Spleen (tissue), 11 donors: ENCODE measurements at regions not wholly inside any gene's neighbourhood (a gene's known extent, or its start where the extent isn't known, plus 50 kb on each side); places are given as distances from the start of the nearest gene placed in this dataset.

Experiments
- DNase-seq: peaks from one replicate; pipeline ENCODE4 v3.0.0-alpha.2; 2020
- H3K27ac ChIP-seq, 8 donors: fragments of 200-600 bp; sonication (generic) in 7 of 8; 1 replicate in 4 of 8; 2 replicates in 4 of 8; pipeline versions ENCODE4 v1.5.0 to v1.8.0; 2016 to 2021; ENCODE audit warnings: inconsistent platforms in 4 of 8, mild to moderate bottlenecking in 4 of 8, moderate library complexity in 1 of 8
- H3K27me3 ChIP-seq, 7 donors: fragments of 200-600 bp; sonication (generic) in 6 of 7; replicated peaks in 1 of 7; 1 replicate in 4 of 7; 2 replicates in 3 of 7; pipeline versions ENCODE4 v1.5.0 to v1.8.0; 2016 to 2021; ENCODE audit warnings: inconsistent platforms in 3 of 7, mild to moderate bottlenecking in 1 of 7
- H3K36me3 ChIP-seq, 6 donors: fragments of 200-600 bp; sonication (generic) in 5 of 6; 1 replicate in 4 of 6; 2 replicates in 2 of 6; pipeline versions ENCODE4 v1.5.0 to v1.8.0; 2016 to 2021; ENCODE audit warnings: inconsistent platforms in 2 of 6
- H3K4me1 ChIP-seq, 6 donors: fragments of 200-600 bp; sonication (generic) in 5 of 6; 1 replicate in 3 of 6; 2 replicates in 3 of 6; pipeline versions ENCODE4 v1.5.0 to v1.8.0; 2016 to 2021; ENCODE audit warnings: inconsistent platforms in 3 of 6
- H3K4me3 ChIP-seq, 8 donors: fragments of 200-600 bp; sonication (generic) in 7 of 8; 1 replicate in 4 of 8; 2 replicates in 4 of 8; pipeline versions ENCODE4 v1.5.0 to v1.8.0; 2016 to 2021; ENCODE audit warnings: inconsistent platforms in 4 of 8, mild to moderate bottlenecking in 4 of 8, moderate library complexity in 2 of 8
- H3K9me3 ChIP-seq, 8 donors: fragments of 200-600 bp; sonication (generic) in 7 of 8; 1 replicate in 4 of 8; 2 replicates in 4 of 8; pipeline versions ENCODE4 v1.5.0 to v1.8.0; 2016 to 2021; ENCODE audit warnings: inconsistent platforms in 4 of 8
- POLR2A ChIP-seq, 3 donors: fragments of 450-650 bp; IDR thresholded peaks; one replicate each; pipeline ENCODE4 v1.5.1; 2017; ENCODE audit warnings: antibody characterized with exemption in 3 of 3, mild to moderate bottlenecking in 1 of 3
- POLR2AphosphoS5 ChIP-seq, 3 donors: sonication (generic); formaldehyde crosslinking; IDR thresholded peaks; one replicate each; pipeline ENCODE4 v1.5.1; 2017; ENCODE audit warnings: antibody characterized with exemption in 3 of 3
- WGBS, 5 donors: extraction: QIAGEN DNeasy Blood & Tissue Kit in 3 of 5; methylation state at CpG; one replicate each; pipeline versions ENCODE4 v1.1.5 to v1.1.7; 2013 to 2018; 5-methylcytosine and 5-hydroxymethylcytosine counted together
- intact Hi-C: fragments of 100-400 bp; cut with DNase I; formaldehyde crosslinking; loops from one replicate; pipeline ENCODE4 v1.15.0; 2023; ENCODE audit warnings: low total_unique reads
- TF ChIP-seq, protein P1 (sequence below), 11 experiments: fragments of 200-600 bp in 7 of 11; fragments of 450-650 bp in 4 of 11; sonication (generic) in 4 of 11; IDR thresholded peaks in 8 of 11; conservative IDR thresholded peaks in 3 of 11; 1 replicate in 7 of 11; 2 replicates in 4 of 11; pipeline versions ENCODE4 v1.4.0 to v1.8.0; 2016 to 2021; ENCODE audit warnings: antibody characterized with exemption in 11 of 11, inconsistent platforms in 4 of 11, mild to moderate bottlenecking in 1 of 11
- donor health status: healthy with polysubstance abuse.
- donor health status: DM: no; HTN: no; CAD: no; lungs with moderate emphysema.
- donor health status: DM: no; HTN: no; CAD: no.
- donor health status: Bipolar disorder and iron deficiency.
- donor health status: healthy.
- donor health status: DM: no; HTN: no; CAD: no.
- donor health status: DM: yes; HTN: yes; CAD: no.

DNA sequence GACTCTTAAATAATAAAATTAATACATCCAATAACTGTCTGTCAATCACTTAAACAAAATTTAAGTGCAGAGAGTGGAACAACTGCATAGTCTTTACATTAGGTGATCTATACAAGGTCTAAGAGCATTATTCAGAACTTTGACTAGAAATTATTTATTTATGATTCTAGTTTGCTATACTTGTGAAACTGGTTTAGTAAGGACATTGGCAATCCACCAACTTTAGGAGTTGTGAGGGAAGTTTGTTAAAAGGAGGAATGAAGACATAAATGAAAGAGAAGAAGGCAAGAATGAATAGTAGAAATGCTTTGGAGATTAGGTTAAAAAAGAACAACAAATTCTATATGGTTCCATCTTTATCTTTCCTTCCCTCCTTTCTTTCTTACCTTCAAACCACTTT is 217.5 kb downstream of the GPD2 start:
- Histone ChIP-seq H3K4me1 (no peaks in the 10 kb centered on the region), H3K9me3 (no peaks in the 10 kb centered on the region), H3K27me3 (no peaks in the 10 kb centered on the region), H3K4me3 (no peak overlapping the region), H3K36me3 (no peaks in the 10 kb centered on the region), H3K27ac (no peak overlapping the region)
- TF ChIP-seq POLR2AphosphoS5 (IDR thresholded peaks at IDR 0.05) (no peak), POLR2A (IDR thresholded peaks at IDR 0.05) (no peak)
- TF ChIP-seq, protein P1, sequence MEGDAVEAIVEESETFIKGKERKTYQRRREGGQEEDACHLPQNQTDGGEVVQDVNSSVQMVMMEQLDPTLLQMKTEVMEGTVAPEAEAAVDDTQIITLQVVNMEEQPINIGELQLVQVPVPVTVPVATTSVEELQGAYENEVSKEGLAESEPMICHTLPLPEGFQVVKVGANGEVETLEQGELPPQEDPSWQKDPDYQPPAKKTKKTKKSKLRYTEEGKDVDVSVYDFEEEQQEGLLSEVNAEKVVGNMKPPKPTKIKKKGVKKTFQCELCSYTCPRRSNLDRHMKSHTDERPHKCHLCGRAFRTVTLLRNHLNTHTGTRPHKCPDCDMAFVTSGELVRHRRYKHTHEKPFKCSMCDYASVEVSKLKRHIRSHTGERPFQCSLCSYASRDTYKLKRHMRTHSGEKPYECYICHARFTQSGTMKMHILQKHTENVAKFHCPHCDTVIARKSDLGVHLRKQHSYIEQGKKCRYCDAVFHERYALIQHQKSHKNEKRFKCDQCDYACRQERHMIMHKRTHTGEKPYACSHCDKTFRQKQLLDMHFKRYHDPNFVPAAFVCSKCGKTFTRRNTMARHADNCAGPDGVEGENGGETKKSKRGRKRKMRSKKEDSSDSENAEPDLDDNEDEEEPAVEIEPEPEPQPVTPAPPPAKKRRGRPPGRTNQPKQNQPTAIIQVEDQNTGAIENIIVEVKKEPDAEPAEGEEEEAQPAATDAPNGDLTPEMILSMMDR (IDR thresholded peaks at IDR 0.05 in 8 of 11, conservative IDR thresholded peaks at IDR 0.05 in 3 of 11), result no peak
- intact Hi-C loops, result no loop called here
- no peak for DNase-seq

DNA sequence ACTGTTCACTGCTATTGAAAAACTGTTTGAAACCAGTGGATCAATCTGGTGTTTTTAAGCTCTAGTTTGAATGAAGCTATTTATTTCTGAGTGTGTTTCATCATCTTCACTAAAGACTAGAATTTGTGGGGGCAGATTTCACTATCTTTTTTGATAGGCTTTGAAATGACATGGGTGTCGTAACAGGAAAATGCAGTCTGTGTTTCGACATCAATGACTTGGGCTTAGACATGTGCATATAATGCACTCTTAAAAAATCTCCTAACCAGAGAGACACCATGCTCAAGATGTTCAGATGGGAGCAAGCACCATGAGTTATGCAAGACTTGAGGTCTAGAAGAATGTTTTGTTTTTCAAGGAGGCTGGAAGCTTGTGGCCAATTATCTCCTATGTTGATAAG is 221.6 kb downstream of the GPD2 start:
- Histone ChIP-seq H3K4me3 (no peak overlapping the region), H3K4me1 (no peaks in the 10 kb centered on the region), H3K27ac (no peak overlapping the region), H3K36me3 (no peaks in the 10 kb centered on the region), H3K27me3 (no peaks in the 10 kb centered on the region), H3K9me3 (no peaks in the 10 kb centered on the region)
- 47 to 84% (median 58%) methylated on average over 2 of the region's 2 CpGs for WGBS, 5 donors
- TF ChIP-seq POLR2A (IDR thresholded peaks at IDR 0.05) (no peak), POLR2AphosphoS5 (IDR thresholded peaks at IDR 0.05) (no peak)
- TF ChIP-seq, protein P1 (IDR thresholded peaks at IDR 0.05 in 8 of 11, conservative IDR thresholded peaks at IDR 0.05 in 3 of 11), result no peak
- intact Hi-C loops, result no loop called here
- no peak for DNase-seq

DNA sequence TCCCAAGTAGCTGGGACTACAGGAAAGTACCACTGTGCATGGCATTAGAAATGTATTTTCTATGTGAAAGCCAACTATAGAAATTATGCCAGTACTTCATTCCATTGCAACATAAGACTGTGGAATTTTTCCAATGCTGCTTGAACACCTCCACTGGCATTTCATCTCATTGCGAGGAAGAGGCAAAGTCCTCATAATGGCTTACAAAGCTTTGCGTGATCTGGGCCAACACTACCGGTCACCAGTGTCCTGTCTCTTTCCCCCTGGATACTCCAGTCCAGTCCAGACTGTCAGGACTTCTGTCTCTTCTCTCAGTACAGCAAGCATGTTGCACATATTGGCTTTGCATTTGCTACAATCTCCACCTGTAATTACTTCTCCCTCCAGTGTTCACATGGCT is 223.5 kb downstream of the GPD2 start:
- Histone ChIP-seq H3K4me3 (no peak overlapping the region), H3K36me3 (no peaks in the 10 kb centered on the region), H3K4me1 (no peaks in the 10 kb centered on the region), H3K27ac (no peak overlapping the region), H3K27me3 (no peaks in the 10 kb centered on the region), H3K9me3 (no peaks in the 10 kb centered on the region)
- TF ChIP-seq, protein P1 (IDR thresholded peaks at IDR 0.05 in 8 of 11, conservative IDR thresholded peaks at IDR 0.05 in 3 of 11), result no peak
- TF ChIP-seq POLR2A (IDR thresholded peaks at IDR 0.05), result no peak
- TF ChIP-seq POLR2AphosphoS5 (IDR thresholded peaks at IDR 0.05), result no peak
- intact Hi-C loops, result no loop called here
- 93 to 99% (median 94%) methylated on average over 3 of the region's 3 CpGs for WGBS, 5 donors
- DNase-seq, result no peak

DNA sequence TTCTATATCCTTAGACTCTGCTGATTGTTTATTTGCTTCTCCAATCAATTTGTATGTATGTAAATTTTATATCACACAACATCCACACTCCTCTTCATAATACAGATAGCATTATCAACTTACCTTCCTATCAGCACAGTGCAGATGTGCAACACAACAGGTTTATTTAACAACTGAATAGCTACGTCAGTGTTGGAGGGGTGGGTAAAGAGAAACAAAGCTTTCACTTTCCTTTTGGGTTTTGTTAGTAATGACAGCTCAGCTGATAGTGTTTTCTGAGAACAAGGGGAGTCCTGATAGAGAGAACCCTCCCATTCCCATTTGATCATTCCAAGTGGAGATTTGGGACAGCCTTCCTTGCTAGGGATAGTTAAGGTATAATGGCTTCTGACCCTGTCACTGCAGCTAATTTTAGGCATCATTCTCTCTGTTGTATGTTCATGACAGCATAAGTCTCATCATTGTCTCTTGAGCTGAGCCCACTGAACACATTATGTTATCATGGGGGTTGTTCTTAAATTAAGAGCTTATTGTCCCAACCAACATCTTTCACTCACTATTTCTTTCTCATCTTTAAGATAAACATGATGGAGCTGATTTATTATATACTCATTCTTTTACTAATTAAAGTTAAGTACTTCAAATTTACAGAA is 227.7 kb downstream of the GPD2 start:
- WGBS, 5 donors, result 32 to 68% (median 62%) methylated on average over 1 of the region's 1 CpG
- intact Hi-C loops, result no loop called here
- TF ChIP-seq, protein P1 (IDR thresholded peaks at IDR 0.05 in 8 of 11, conservative IDR thresholded peaks at IDR 0.05 in 3 of 11), result no peak
- no peak for TF ChIP-seq POLR2A (IDR thresholded peaks at IDR 0.05)
- TF ChIP-seq POLR2AphosphoS5 (IDR thresholded peaks at IDR 0.05), result no peak

More for the DNA sequence above, 227.7 kb downstream of the GPD2 start:
- peak overlapping the region in 4 of 8 donors; percentile 2 to 50 (median 34) for H3K27ac ChIP-seq
- H3K36me3 ChIP-seq, result no peaks in the 10 kb centered on the region
- peak overlapping the region in 3 of 8 donors; percentile 9 to 40 (median 10) for H3K4me3 ChIP-seq
- no peaks in the 10 kb centered on the region for H3K4me1 ChIP-seq
- H3K27me3 ChIP-seq, result no peaks in the 10 kb centered on the region
- H3K9me3 ChIP-seq, result peaks cover 0 to 11% (median 8%) of the 10 kb centered on the region in 8 donors
- no peak for DNase-seq
